HG03045 (cell line): ENCODE measurements at regions not wholly inside any gene's neighbourhood (a gene's known extent, or its start where the extent isn't known, plus 50 kb on each side); places are given as distances from the start of the nearest gene placed in this dataset.
"Not testable (repeated sequence)": the region's sequence is repeated elsewhere in the genome, so short reads cannot be mapped to it uniquely, and the experiment has no call there.

Experiments used
- ATAC-seq: cut with Tn5 transposase; IDR thresholded peaks from one replicate; pipeline ENCODE4 v1.9.1; 2021; ENCODE audit warnings: mild to moderate bottlenecking, moderate library complexity; ENCODE audit not compliant: unreplicated experiment

- ATAC-seq, result no peak
Observed at GRCh38 chr5:99765011-99765410, 770.2 kb upstream of the FAM174A start.

GRCh38 chr5:99763021-99763774, 772.0 kb upstream of the FAM174A start:
- no peak for ATAC-seq

- no peak for ATAC-seq
Observed at GRCh38 chr5:99747342-99747741, 787.8 kb upstream of the FAM174A start.

GRCh38 chr5:99733146-99733545, 802.0 kb upstream of the FAM174A start:
- ATAC-seq, result not testable (repeated sequence)

DNA sequence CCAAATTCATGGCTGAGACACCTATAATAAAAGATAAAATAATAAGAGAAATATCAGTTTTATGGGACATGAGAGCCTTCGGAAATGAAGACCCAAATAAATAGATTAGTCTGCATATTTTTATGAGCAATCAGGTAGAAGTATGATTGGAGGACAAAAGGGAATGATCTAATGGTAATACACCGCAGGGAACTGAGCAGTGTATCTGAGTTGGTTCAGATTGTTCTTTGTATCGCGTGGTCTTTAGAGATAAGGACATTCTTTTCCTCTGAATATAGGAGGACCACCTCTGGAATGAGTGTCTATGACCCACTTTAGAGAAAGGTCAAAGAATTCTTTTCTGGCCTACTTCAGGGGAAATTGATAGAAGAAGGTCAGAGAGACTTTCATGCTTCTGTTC, 801.8 kb upstream of the CHD1 start:
- ATAC-seq, result not testable (repeated sequence)

GRCh38 chr5:99724732-99725290, 796.0 kb upstream of the CHD1 start:
- no peak for ATAC-seq

DNA sequence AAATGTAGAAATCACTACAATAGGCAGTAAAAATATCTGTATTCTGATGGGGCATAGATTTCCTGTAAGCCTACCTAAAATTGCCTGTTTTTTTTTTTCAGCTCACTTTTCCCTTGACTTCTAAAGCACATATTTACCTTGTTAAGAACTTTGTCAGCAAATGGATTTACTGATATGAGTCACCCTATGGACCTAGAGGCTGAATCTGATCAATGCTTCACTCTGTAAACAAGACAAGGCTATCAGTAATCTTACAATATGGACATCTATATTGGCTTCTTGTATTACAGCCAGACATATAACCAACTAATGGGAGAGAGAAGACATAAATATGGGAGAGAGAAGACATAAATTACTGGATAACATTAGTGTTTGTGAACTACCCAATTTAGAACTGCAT, 792.7 kb upstream of the CHD1 start:
- ATAC-seq, result no peak

DNA sequence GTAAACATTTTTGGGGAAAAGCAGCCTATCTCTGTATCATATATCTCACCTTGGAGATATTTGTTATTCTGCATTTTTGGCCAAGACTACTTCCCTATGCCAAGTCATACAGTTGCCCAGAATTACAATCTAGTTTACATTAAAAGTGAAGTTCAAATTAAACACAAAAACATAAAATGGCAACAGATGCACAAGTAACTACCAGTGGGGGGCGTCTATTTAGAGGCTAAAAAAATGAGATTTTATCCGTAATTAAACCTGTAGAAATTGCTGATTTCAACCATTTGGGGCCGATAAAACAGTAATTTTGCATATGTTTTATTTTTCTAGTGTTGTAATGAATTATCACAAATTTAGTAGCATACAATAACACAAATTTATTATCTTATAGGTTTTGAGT, 787.1 kb upstream of the CHD1 start:
- no peak for ATAC-seq

- no peak for ATAC-seq
Observed at GRCh38 chr5:99706160-99706559, 777.4 kb upstream of the CHD1 start.

- ATAC-seq, result no peak
Observed at GRCh38 chr5:99702565-99702964, 773.8 kb upstream of the CHD1 start.

- ATAC-seq, result no peak
Observed at GRCh38 chr5:99694884-99695283, 766.1 kb upstream of the CHD1 start.

- no peak for ATAC-seq
Observed at GRCh38 chr5:99686538-99686937, 757.7 kb upstream of the CHD1 start.

DNA sequence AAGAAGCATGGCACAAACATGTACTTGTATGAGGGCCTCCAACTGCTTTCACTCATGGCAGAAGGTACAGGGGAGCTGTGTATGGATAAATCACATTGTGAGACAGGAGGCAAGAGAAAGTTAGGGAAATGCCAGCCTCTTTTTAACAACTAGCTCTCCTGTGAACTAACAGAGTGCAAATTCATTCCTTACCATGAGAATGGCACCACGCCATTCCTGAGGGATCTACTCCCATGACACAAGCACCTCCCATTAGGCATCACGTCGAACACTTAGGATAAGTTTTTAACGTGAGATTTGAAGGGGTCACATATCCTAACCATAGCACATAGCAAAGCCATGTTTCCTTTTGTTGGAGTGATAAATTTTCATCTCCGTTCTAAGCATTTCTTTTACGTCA, 747.2 kb upstream of the CHD1 start:
- no peak for ATAC-seq

DNA sequence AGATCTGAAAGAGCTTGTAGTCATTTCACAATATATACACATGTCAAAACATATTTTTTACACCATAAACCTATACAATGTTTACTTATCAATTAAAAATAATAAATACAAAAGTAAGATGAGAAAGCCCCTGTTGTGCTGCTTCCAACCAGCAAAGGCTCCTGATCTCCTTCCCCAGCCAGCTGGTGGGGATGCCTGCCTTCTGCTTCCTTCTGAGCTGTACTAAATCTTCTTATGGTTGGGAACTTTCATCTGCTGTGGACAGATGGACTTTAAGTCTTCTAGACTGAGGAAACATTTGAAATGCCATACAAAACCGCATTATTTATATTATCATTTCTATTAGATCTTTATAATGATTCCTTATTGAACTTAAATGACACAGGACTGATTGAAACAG, 745.3 kb upstream of the CHD1 start:
- no peak for ATAC-seq

DNA sequence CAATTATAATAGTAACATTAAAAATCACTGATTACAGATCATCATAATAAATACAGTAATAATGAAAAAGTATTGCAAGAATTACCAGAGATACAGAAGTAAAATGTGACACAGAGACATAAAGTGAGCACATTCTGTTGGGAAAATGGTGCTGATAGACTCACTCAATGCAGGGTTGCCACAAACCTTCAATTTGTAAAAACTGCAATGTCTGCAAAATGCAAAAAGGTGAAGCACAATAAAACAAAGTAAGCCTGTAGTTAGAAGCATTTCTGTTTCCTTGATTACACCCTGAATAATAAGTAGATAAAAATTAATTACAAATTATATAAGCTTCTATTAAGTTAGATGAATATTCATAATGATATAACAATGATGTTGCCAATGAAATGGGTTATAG, 736.2 kb upstream of the CHD1 start:
- ATAC-seq, result no peak

DNA sequence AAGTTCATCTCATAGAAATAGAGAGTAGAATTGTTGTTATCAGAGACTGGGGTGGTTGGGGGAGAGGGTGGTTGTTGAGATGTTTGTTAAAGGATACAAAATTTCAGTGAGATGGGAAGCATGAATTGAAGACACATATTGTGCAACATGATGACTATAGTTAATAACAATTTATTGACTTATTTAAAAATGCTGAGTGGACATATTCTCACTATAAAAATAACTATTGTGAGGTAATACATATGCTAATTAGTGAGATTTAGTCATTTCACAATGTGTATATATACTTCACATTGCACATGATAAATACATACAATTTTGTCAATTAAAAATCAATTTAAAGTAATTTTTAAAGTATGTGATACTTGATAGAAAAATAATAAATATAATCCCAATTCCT, 722.5 kb upstream of the CHD1 start:
- ATAC-seq, result no peak

DNA sequence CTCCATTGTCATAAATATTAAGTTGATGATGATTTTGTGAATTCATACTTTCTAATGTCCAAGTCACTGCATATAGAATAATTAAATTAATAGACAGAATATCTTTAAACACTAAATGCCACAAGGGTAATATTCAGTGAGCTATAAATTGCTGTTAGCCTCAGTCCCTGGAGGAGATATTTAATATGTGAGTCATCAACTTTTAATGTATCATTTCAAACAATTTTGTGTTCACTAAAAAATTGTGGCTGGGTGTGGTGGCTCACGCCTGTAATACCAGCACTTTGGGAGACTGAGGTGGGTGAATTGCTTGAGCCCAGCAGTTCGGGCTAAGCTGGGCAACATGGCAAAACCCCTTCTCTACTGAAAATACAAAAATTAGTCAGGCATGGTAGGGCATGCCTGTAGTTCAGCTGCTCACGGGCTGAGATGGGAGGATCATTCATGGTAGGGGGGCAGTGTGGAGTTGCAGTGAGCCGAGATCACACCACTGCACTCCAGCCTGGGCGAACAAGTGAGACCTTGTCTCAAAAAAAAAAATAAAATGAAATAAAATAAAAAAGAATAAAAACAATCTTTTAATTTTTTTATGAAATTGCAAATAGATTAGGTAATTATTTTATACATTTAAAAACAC, 717.3 kb upstream of the CHD1 start:
- ATAC-seq, result no peak

DNA sequence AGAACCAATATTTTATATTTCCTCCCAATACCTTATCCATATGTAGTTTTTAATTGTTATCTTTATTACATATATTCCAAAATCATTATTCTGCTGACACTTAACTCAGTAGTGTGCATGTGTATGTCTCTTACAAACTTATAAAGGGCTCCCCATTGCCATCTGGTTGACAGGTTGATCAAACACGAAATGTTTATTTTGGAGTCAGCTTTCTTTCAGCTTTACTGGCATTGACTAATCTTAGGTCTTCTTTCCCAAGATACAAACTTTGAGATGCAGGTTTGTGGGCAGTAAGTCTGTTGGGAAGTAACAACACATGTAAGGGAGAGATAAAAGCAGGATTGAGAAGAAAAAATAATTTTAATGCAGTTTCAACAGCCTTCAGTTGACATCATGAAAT, 716.0 kb upstream of the CHD1 start:
- no peak for ATAC-seq

GRCh38 chr5:99640646-99641045, 711.8 kb upstream of the CHD1 start:
- ATAC-seq, result no peak

DNA sequence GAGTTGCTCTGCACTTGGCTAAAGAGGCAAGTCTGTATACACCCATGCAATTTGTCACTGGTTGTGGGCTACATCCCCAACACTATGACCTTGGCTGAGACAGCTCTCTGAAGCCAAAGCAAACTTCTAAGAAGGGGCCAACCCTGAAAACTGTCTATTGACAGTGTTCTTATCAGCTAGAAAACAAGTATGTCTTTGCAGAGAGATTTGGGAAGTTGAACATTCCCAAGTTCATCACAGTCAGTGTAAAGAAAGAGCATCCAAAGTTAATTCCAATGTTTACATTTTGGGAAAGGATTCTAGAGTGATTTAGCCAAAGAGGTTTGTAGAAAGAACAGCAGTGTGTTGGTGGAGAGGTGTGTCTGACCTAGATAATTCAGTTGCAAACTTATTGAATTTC, 711.1 kb upstream of the CHD1 start:
- no peak for ATAC-seq

GRCh38 chr5:99636663-99637062, 707.9 kb upstream of the CHD1 start:
- no peak for ATAC-seq
